ENCODE measurements at regions not wholly inside any gene's neighbourhood (a gene's known extent, or its start where the extent isn't known, plus 50 kb on each side); places are given as distances from the start of the nearest gene placed in this dataset.

DNA sequence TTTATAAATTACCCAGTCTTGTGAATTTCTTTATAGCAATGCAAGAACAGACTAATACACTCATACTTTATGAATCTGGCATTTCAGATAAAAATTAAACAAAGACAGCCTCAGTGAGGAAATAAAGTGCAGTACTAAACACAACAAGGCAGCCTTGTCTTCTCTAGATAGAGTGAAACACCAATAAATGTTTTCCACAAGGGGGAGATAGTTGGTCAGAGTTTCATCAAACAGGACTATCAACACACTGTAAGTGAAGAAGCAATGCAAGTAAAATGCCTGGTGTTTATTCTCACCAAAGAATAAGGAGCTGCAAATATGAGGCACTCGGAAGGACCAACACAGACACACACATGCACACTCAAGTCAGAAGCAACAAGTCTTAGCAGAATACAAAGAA, 62.8 kb downstream of the FAM9B start:
- Histone ChIP-seq H3K27ac (no peak overlapping the region), H3K9me3 (ENCODE audit: severe bottlenecking) (no peaks in the 10 kb centered on the region), H3K4me3 (ENCODE audit: low read depth, low read length) (no peak overlapping the region), H3K27me3 (ENCODE audit: insufficient read depth, low read depth, severe bottlenecking) (no peaks in the 10 kb centered on the region), H3K36me3 (no peaks in the 10 kb centered on the region)
- no peak for DNase-seq
- TF ChIP-seq, protein P1, sequence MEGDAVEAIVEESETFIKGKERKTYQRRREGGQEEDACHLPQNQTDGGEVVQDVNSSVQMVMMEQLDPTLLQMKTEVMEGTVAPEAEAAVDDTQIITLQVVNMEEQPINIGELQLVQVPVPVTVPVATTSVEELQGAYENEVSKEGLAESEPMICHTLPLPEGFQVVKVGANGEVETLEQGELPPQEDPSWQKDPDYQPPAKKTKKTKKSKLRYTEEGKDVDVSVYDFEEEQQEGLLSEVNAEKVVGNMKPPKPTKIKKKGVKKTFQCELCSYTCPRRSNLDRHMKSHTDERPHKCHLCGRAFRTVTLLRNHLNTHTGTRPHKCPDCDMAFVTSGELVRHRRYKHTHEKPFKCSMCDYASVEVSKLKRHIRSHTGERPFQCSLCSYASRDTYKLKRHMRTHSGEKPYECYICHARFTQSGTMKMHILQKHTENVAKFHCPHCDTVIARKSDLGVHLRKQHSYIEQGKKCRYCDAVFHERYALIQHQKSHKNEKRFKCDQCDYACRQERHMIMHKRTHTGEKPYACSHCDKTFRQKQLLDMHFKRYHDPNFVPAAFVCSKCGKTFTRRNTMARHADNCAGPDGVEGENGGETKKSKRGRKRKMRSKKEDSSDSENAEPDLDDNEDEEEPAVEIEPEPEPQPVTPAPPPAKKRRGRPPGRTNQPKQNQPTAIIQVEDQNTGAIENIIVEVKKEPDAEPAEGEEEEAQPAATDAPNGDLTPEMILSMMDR (IDR thresholded peaks at IDR 0.05; ENCODE audit: low read depth, low read length): 0 out of 2 replicates have a peak, but pooled peaks have one; percentile 15

- H3K9me3 ChIP-seq (ENCODE audit: severe bottlenecking): no peaks in the 10 kb centered on the region
- no peak overlapping the region for H3K4me3 ChIP-seq (ENCODE audit: low read depth, low read length)
- TF ChIP-seq, protein P1 (IDR thresholded peaks at IDR 0.05; ENCODE audit: low read depth, low read length): no peak
- no peaks in the 10 kb centered on the region for H3K27me3 ChIP-seq (ENCODE audit: insufficient read depth, low read depth, severe bottlenecking)
- H3K36me3 ChIP-seq: no peaks in the 10 kb centered on the region
- no peak overlapping the region for H3K27ac ChIP-seq
- no peak for DNase-seq
These were observed 64.5 kb downstream of the FAM9B start for GRCh38 chrX:8969378-8969777.

GRCh38 chrX:8967461-8967860, 66.5 kb downstream of the FAM9B start:
- Histone ChIP-seq H3K9me3 (ENCODE audit: severe bottlenecking) (no peaks in the 10 kb centered on the region), H3K4me3 (ENCODE audit: low read depth, low read length) (no peak overlapping the region), H3K27me3 (ENCODE audit: insufficient read depth, low read depth, severe bottlenecking) (no peaks in the 10 kb centered on the region), H3K27ac (no peak overlapping the region), H3K36me3 (no peaks in the 10 kb centered on the region)
- no peak for DNase-seq
- TF ChIP-seq, protein P1 (IDR thresholded peaks at IDR 0.05; ENCODE audit: low read depth, low read length): no peak

DNA sequence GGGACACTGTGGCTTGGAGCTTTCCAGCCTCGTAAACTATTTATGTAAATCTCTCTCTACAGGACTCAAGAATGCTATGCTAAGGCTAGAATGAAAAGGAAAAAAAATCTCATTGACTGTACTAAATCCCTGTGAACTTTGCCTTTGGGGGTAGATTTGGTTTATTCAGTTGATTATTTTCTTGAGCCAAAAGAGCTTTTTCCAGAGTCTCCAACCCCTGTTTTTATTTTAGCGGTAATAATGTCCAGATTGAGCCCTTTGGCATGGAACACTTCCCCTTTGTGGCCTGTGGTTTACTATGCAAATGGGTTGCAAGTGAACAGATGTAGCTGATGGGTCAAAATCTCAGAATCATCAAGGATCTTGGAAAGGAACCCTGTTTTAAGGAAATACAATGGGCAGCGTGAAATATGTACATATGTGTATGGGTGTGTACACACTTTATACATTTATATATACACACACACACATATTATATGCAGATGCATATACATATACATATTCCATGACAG, 72.9 kb downstream of the FAM9B start:
- H3K27me3 ChIP-seq (ENCODE audit: insufficient read depth, low read depth, severe bottlenecking): no peaks in the 10 kb centered on the region
- no peak for DNase-seq
- H3K36me3 ChIP-seq: no peaks in the 10 kb centered on the region
- TF ChIP-seq, protein P1 (IDR thresholded peaks at IDR 0.05; ENCODE audit: low read depth, low read length): no peak
- H3K4me3 ChIP-seq (ENCODE audit: low read depth, low read length): no peak overlapping the region
- H3K27ac ChIP-seq: no peak overlapping the region
- H3K9me3 ChIP-seq (ENCODE audit: severe bottlenecking): no peaks in the 10 kb centered on the region

- H3K36me3 ChIP-seq: no peaks in the 10 kb centered on the region
- no peak overlapping the region for H3K27ac ChIP-seq
- no peak overlapping the region for H3K4me3 ChIP-seq (ENCODE audit: low read depth, low read length)
- DNase-seq: no peak
- TF ChIP-seq, protein P1 (IDR thresholded peaks at IDR 0.05; ENCODE audit: low read depth, low read length): no peak
- H3K9me3 ChIP-seq (ENCODE audit: severe bottlenecking): no peaks in the 10 kb centered on the region
- peaks cover 17% of the 10 kb centered on the region for H3K27me3 ChIP-seq (ENCODE audit: insufficient read depth, low read depth, severe bottlenecking)
These were observed 78.4 kb downstream of the FAM9B start for GRCh38 chrX:8955511-8955910.

- no peak overlapping the region for H3K4me3 ChIP-seq (ENCODE audit: low read depth, low read length)
- no peak for DNase-seq
- TF ChIP-seq, protein P1 (IDR thresholded peaks at IDR 0.05; ENCODE audit: low read depth, low read length): no peak
These were observed 87.4 kb downstream of the FAM9B start for GRCh38 chrX:8946563-8946962.

More at GRCh38 chrX:8946563-8946962, 87.4 kb downstream of the FAM9B start:
- H3K27me3 ChIP-seq (ENCODE audit: insufficient read depth, low read depth, severe bottlenecking): peaks cover 6% of the 10 kb centered on the region
- no peaks in the 10 kb centered on the region for H3K36me3 ChIP-seq
- H3K27ac ChIP-seq: no peak overlapping the region
- no peaks in the 10 kb centered on the region for H3K9me3 ChIP-seq (ENCODE audit: severe bottlenecking)

Measured in WERI-Rb-1 (cell line).